ENCODE measurements at regions not wholly inside any gene's neighbourhood (a gene's known extent, or its start where the extent isn't known, plus 50 kb on each side); places are given as distances from the start of the nearest gene placed in this dataset.
A peak's percentile ranks its signal among the peaks of the same experiment; 100 is the strongest.

DNA sequence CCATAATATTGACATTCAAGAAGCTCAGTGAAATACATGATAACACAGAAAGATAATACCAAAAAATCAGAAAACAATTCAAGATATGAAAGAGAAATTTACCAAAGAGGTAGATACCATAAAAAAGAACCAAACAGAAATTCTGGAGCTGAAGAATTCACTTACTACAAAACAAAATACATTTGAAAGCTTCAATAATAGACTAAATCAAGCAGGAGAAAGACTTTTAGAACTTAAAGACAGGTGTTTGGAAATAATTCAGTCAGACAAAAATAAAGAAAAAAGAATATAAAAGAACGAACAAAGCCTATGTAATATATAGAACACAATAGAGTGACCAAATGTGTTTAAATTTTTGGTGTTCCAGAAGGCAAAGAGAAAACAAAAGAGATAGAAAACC lies 158.7 kb downstream of the MOBP start:
- no peak overlapping the region for H3K4me3 ChIP-seq
- H3K4me1 ChIP-seq (ENCODE audit: low read depth): no peaks in the 10 kb centered on the region
- no peak for TF ChIP-seq CTCF (IDR thresholded peaks at IDR 0.05)
- no peaks in the 10 kb centered on the region for H3K9me3 ChIP-seq
- no peaks in the 10 kb centered on the region for H3K36me3 ChIP-seq (ENCODE audit: low read depth)
- no peak for DNase-seq
- intact Hi-C loops (cut with DNase I, micrococcal nuclease): no loop called here
- ATAC-seq: no peak

- no peak for ATAC-seq
- DNase-seq: no peak
- Histone ChIP-seq H3K9me3 (no peaks in the 10 kb centered on the region), H3K36me3 (ENCODE audit: low read depth) (no peaks in the 10 kb centered on the region), H3K4me3 (no peak overlapping the region), H3K4me1 (ENCODE audit: low read depth) (no peaks in the 10 kb centered on the region)
- no peak for TF ChIP-seq CTCF (IDR thresholded peaks at IDR 0.05)
- intact Hi-C loops (cut with DNase I, micrococcal nuclease): no loop called here
Observed at GRCh38 chr3:39631136-39631535, 163.7 kb downstream of the MOBP start.

DNA sequence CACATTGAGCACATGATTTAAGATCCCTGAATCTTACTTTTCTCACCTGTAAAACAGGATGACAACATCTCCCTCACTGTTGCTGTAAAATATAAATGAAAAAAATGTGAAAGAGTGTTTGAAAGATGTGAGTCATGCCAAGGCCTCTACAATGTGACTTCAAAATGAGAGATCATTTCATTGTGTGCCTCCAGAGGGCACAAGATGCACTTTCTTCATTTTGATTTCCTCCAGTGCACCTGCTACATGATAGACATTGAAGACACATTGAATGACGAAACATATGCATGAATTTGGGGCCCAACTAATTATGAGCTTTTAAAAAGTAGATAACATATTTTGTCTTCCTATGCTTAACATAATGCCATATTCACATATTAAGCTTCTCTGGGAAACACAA lies 170.3 kb downstream of the MOBP start:
- DNase-seq: no peak
- Histone ChIP-seq H3K4me1 (ENCODE audit: low read depth) (no peaks in the 10 kb centered on the region), H3K4me3 (no peak overlapping the region), H3K9me3 (no peaks in the 10 kb centered on the region), H3K36me3 (ENCODE audit: low read depth) (no peaks in the 10 kb centered on the region)
- intact Hi-C loops (cut with DNase I, micrococcal nuclease): no loop called here
- peak; percentile 55 for ATAC-seq
- no peak for TF ChIP-seq CTCF (IDR thresholded peaks at IDR 0.05)

DNA sequence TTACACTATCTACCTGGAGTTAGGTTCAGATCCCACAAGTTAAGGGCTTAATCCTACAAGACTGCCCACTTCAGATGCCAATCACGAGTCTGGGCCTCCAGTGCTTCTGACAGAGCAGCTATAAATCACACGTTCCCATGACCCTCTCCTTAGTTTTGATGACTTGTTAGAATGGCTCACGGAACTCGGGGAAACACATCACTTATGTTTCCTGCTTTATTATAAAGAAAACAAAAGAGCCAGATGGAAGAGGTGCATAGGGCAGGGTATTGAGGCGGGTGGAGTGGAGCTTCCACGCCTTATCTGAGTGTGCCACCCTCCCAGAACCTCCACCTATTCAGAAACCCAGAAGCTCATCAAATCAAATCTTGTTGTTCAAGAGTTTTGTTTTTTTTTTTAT lies 170.8 kb downstream of the MOBP start:
- no peak for TF ChIP-seq CTCF (IDR thresholded peaks at IDR 0.05)
- H3K4me1 ChIP-seq (ENCODE audit: low read depth): no peaks in the 10 kb centered on the region
- peak in 1 of 3 donors; percentile 7 for DNase-seq
- intact Hi-C loops (cut with DNase I, micrococcal nuclease): no loop called here
- ATAC-seq: peak; percentile 70
- H3K4me3 ChIP-seq: no peak overlapping the region
- no peaks in the 10 kb centered on the region for H3K36me3 ChIP-seq (ENCODE audit: low read depth)
- H3K9me3 ChIP-seq: no peaks in the 10 kb centered on the region

- peak; percentile 90 for ATAC-seq
- TF ChIP-seq CTCF (IDR thresholded peaks at IDR 0.05): no peak
- Histone ChIP-seq H3K4me1 (ENCODE audit: low read depth) (no peaks in the 10 kb centered on the region), H3K9me3 (no peaks in the 10 kb centered on the region), H3K4me3 (no peak overlapping the region), H3K36me3 (ENCODE audit: low read depth) (no peaks in the 10 kb centered on the region)
- DNase-seq: no peak
- intact Hi-C loops (cut with DNase I, micrococcal nuclease): no loop called here
Observed at GRCh38 chr3:39639344-39640236, 169.8 kb upstream of the MYRIP start.
